ENCODE measurements at regions not wholly inside any gene's neighbourhood (a gene's known extent, or its start where the extent isn't known, plus 50 kb on each side); places are given as distances from the start of the nearest gene placed in this dataset.

- no peak for TF ChIP-seq CTCF (IDR thresholded peaks at IDR 0.05; ENCODE audit: insufficient read depth, low read length)
- TF ChIP-seq REST (IDR thresholded peaks at IDR 0.05; ENCODE audit: insufficient replicate concordance, low read depth), result no peak
- no peak for TF ChIP-seq POLR2AphosphoS5 (IDR thresholded peaks at IDR 0.05; ENCODE audit: low read depth)
- TF ChIP-seq GABPA (IDR thresholded peaks at IDR 0.05; ENCODE audit: low read depth), result no peak
- no peak for TF ChIP-seq SPI1 (IDR thresholded peaks at IDR 0.05; ENCODE audit: borderline replicate concordance, low read depth)
These were observed 273.5 kb downstream of the UTP18 start for GRCh38 chr17:51533821-51534220.
